HEK293T (cell line): ENCODE measurements at regions not wholly inside any gene's neighbourhood (a gene's known extent, or its start where the extent isn't known, plus 50 kb on each side); places are given as distances from the start of the nearest gene placed in this dataset.

ENCODE experiments used
- CTCF ChIA-PET: fragments of 350-600 bp; formaldehyde crosslinking; extraction: SDS; loops from one replicate; lab custom pipeline; 2021; ENCODE audit warnings: antibody characterized with exemption, inconsistent platforms; lab: Yijun Ruan, JAX
- POLR2A ChIA-PET: fragments of 350-600 bp; formaldehyde crosslinking; extraction: SDS; loops from one replicate; lab custom pipeline; 2020; ENCODE audit warnings: antibody characterized with exemption, inconsistent platforms; lab: Yijun Ruan, JAX
- DNase-seq: peaks from one replicate; pipeline ENCODE4 v3.0.0; 2012; ENCODE audit warnings: mixed read lengths; ENCODE audit errors: extremely low spot score
- ARNT ChIP-seq: fragments of 450-650 bp; IDR thresholded peaks from 2 replicates; pipeline ENCODE4 v1.6.1; 2017; ENCODE audit warnings: mild to moderate bottlenecking
- CTBP1 ChIP-seq: fragments of 450-650 bp; IDR thresholded peaks from 2 replicates; pipeline ENCODE4 v1.6.1; 2016; ENCODE audit warnings: borderline replicate concordance
- FOXA1 ChIP-seq: fragments of 450-650 bp; IDR thresholded peaks from 2 replicates; pipeline ENCODE4 v1.6.1; 2016; ENCODE audit warnings: mild to moderate bottlenecking
- FOXK2 ChIP-seq: fragments of 450-650 bp; IDR thresholded peaks from 2 replicates; pipeline ENCODE4 v1.6.1; 2016; ENCODE audit warnings: mild to moderate bottlenecking
- HDGF ChIP-seq: fragments of 450-650 bp; IDR thresholded peaks from 2 replicates; pipeline ENCODE4 v1.6.1; 2017; ENCODE audit warnings: antibody characterized with exemption, borderline replicate concordance
- L3MBTL2 ChIP-seq: fragments of 450-650 bp; conservative IDR thresholded peaks from 2 replicates; pipeline ENCODE4 v1.6.1; 2016; ENCODE audit warnings: mild to moderate bottlenecking
- NFRKB ChIP-seq: fragments of 450-650 bp; IDR thresholded peaks from 2 replicates; pipeline ENCODE4 v1.6.1; 2016; ENCODE audit warnings: mild to moderate bottlenecking, moderate library complexity
- PKNOX1 ChIP-seq: fragments of 450-650 bp; IDR thresholded peaks from 2 replicates; pipeline ENCODE4 v1.6.1; 2016
- SP1 ChIP-seq: fragments of 450-650 bp; IDR thresholded peaks from 2 replicates; pipeline ENCODE4 v1.6.1; 2017
- TARDBP ChIP-seq: fragments of 450-650 bp; IDR thresholded peaks from 2 replicates; pipeline ENCODE4 v1.6.1; 2016
- ZNF384 ChIP-seq: fragments of 450-650 bp; IDR thresholded peaks from 2 replicates; pipeline ENCODE4 v1.6.1; 2016

- ChIA-PET POLR2A (no interaction called here), CTCF (no interaction called here)
- TF ChIP-seq CTBP1 (no peak), HDGF (no peak), TARDBP (no peak), FOXA1 (no peak), SP1 (no peak), ZNF384 (no peak), NFRKB (no peak), PKNOX1 (no peak), FOXK2 (no peak), ARNT (no peak), L3MBTL2 (no peak)
- no peak for DNase-seq
Measured at GRCh38 chr13:36769126-36769525, 49.9 kb upstream of the RFXAP start.
